Vagina (tissue), 2 donors: ENCODE measurements at regions not wholly inside any gene's neighbourhood (a gene's known extent, or its start where the extent isn't known, plus 50 kb on each side); places are given as distances from the start of the nearest gene placed in this dataset.

Experiments
- DNase-seq, 2 donors: peaks; one replicate each; pipeline ENCODE4 v3.0.0-alpha.2; 2017; ENCODE audit errors: extremely low spot score in 2 of 2
- H3K27ac ChIP-seq: fragments of 200-600 bp; sonication (generic); one replicate; pipeline ENCODE4 v1.5.1; 2019
- H3K27me3 ChIP-seq: fragments of 200-600 bp; sonication (generic); one replicate; pipeline ENCODE4 v1.5.1; 2019
- H3K36me3 ChIP-seq, 2 donors: fragments of 200-600 bp; sonication (generic); one replicate each; pipeline ENCODE4 v1.5.1; 2017 to 2019
- H3K4me1 ChIP-seq: fragments of 200-600 bp; sonication (generic); one replicate; pipeline ENCODE4 v1.5.1; 2019
- H3K4me3 ChIP-seq, 2 donors: fragments of 200-600 bp; sonication (generic); 1 replicate in 1 of 2; 2 replicates in 1 of 2; pipeline ENCODE4 v1.5.1; 2016 to 2019
- H3K9me3 ChIP-seq: fragments of 200-600 bp; sonication (generic); one replicate; pipeline ENCODE4 v1.5.1; 2019
- POLR2A ChIP-seq, 2 donors: fragments of 450-650 bp; IDR thresholded peaks; one replicate each; pipeline ENCODE4 v1.6.1; 2017; ENCODE audit warnings: antibody characterized with exemption in 2 of 2, mild to moderate bottlenecking in 2 of 2, moderate library complexity in 2 of 2
- POLR2AphosphoS5 ChIP-seq, 2 donors: sonication (generic); formaldehyde crosslinking; IDR thresholded peaks; one replicate each; pipeline ENCODE4 v1.9.0; 2017; ENCODE audit warnings: antibody characterized with exemption in 2 of 2, mild to moderate bottlenecking in 2 of 2, low read depth in 1 of 2; ENCODE audit not compliant: insufficient read depth in 1 of 2
- intact Hi-C: fragments of 100-400 bp; cut with DNase I; formaldehyde crosslinking; loops from one replicate; pipeline ENCODE4 v1.15.1; 2023
- TF ChIP-seq, protein P1 (sequence below), 3 experiments: fragments of 450-650 bp in 2 of 3; fragments of 200-600 bp in 1 of 3; sonication (generic) in 1 of 3; IDR thresholded peaks; one replicate each; pipeline ENCODE4 v1.5.1; 2017 to 2019; ENCODE audit warnings: antibody characterized with exemption in 3 of 3, mild to moderate bottlenecking in 2 of 3, moderate library complexity in 2 of 3

DNA sequence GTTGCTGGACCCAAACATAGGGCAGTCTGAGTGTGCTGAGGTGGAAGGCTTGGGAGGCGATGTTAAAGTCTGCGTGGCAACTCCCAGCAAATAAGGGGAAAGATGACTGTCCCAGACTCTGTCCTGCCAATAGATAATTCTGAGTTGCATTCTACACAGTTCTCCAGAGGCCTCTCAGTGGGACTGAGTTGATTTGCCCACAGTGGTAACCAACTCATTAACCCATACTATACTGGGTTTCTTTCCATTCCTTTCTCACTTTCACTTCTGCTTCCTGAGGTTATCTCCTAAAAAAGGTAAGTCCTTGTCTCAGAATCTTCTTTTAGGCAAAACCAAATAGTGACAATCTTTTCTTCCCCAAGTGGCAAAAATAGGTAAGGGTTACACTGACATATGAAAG, 549.9 kb upstream of the DPPA4 start:
- Histone ChIP-seq H3K4me3 (no peak overlapping the region), H3K27me3 (no peaks in the 10 kb centered on the region), H3K27ac (no peak overlapping the region), H3K36me3 (no peaks in the 10 kb centered on the region), H3K4me1 (no peaks in the 10 kb centered on the region), H3K9me3 (no peaks in the 10 kb centered on the region)
- intact Hi-C loops: no loop called here
- DNase-seq: no peak
- TF ChIP-seq POLR2A (IDR thresholded peaks at IDR 0.05) (no peak), POLR2AphosphoS5 (IDR thresholded peaks at IDR 0.05; ENCODE audit: insufficient read depth in 1 of 2, low read depth in 1 of 2) (no peak)
- TF ChIP-seq, protein P1, sequence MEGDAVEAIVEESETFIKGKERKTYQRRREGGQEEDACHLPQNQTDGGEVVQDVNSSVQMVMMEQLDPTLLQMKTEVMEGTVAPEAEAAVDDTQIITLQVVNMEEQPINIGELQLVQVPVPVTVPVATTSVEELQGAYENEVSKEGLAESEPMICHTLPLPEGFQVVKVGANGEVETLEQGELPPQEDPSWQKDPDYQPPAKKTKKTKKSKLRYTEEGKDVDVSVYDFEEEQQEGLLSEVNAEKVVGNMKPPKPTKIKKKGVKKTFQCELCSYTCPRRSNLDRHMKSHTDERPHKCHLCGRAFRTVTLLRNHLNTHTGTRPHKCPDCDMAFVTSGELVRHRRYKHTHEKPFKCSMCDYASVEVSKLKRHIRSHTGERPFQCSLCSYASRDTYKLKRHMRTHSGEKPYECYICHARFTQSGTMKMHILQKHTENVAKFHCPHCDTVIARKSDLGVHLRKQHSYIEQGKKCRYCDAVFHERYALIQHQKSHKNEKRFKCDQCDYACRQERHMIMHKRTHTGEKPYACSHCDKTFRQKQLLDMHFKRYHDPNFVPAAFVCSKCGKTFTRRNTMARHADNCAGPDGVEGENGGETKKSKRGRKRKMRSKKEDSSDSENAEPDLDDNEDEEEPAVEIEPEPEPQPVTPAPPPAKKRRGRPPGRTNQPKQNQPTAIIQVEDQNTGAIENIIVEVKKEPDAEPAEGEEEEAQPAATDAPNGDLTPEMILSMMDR (IDR thresholded peaks at IDR 0.05): no peak

DNA sequence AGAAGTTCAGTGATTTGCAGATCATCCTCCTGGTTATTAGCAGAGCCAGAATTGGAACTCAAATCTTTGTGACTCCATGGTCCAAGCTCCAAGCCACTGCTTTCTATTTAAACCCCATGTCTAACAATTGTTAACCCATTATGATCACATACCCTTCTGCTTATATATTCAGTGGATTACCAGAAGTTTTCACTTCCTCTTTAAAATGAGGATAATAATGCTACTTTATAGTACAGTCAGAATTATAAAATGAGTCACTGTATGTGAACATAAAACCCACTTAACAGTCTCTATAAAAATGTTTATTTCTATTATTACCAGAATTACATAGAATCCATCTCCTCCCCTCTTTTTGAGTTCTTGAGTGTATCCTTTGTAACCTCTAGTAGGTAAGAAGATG, 550.7 kb upstream of the DPPA4 start:
- H3K4me1 ChIP-seq: no peaks in the 10 kb centered on the region
- no peaks in the 10 kb centered on the region for H3K9me3 ChIP-seq
- intact Hi-C loops: no loop called here
- no peak for DNase-seq
- no peaks in the 10 kb centered on the region for H3K27me3 ChIP-seq
- TF ChIP-seq, protein P1 (IDR thresholded peaks at IDR 0.05): no peak
- TF ChIP-seq POLR2AphosphoS5 (IDR thresholded peaks at IDR 0.05; ENCODE audit: insufficient read depth in 1 of 2, low read depth in 1 of 2) (no peak), POLR2A (IDR thresholded peaks at IDR 0.05) (no peak)
- H3K36me3 ChIP-seq: no peaks in the 10 kb centered on the region
- H3K27ac ChIP-seq: no peak overlapping the region
- no peak overlapping the region for H3K4me3 ChIP-seq

DNA sequence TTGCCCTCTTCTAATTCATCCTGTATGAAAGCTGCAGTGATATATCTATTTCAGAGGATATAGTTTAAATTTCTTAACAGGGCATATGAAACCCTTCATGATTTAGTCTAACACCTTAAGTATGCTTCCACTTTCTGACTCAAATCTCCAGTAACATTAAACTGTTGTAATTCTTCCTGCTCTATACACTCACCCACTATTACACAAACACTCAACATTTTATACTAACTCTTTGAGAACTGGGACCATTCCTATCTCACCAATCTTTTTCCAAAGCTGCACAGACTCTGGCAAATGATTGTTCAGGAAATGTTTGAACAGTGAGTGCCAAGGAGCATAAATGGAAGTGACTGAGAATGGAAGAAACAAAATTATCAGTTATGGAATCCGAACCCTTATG, 560.4 kb upstream of the DPPA4 start:
- DNase-seq: no peak
- H3K4me3 ChIP-seq: no peak overlapping the region
- H3K27me3 ChIP-seq: no peaks in the 10 kb centered on the region
- intact Hi-C loops: no loop called here
- no peak overlapping the region for H3K27ac ChIP-seq
- no peaks in the 10 kb centered on the region for H3K4me1 ChIP-seq
- no peaks in the 10 kb centered on the region for H3K9me3 ChIP-seq
- no peaks in the 10 kb centered on the region for H3K36me3 ChIP-seq
- TF ChIP-seq POLR2A (IDR thresholded peaks at IDR 0.05) (no peak), POLR2AphosphoS5 (IDR thresholded peaks at IDR 0.05; ENCODE audit: insufficient read depth in 1 of 2, low read depth in 1 of 2) (no peak)
- TF ChIP-seq, protein P1 (IDR thresholded peaks at IDR 0.05): no peak

DNA sequence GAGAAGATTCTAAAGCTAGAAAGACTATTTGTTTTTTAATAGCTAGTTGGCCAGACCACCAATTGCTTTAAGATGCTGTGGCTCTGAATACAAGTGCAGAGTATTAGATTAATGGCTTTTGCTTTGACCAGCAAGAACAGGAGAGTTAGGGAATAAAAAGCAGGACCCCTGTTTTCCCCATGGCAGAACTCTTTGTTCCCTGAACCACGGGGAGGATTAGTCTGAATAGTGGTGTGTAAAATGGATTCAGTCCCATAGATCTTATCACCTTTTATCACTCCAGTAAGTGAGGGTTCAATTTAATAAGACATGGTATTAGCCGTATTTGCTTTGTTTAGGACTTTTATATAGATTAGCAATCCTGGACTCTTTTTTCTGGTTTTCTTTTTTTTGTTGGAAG, 562.6 kb upstream of the DPPA4 start:
- H3K36me3 ChIP-seq: no peaks in the 10 kb centered on the region
- TF ChIP-seq, protein P1 (IDR thresholded peaks at IDR 0.05): no peak
- TF ChIP-seq POLR2A (IDR thresholded peaks at IDR 0.05) (no peak), POLR2AphosphoS5 (IDR thresholded peaks at IDR 0.05; ENCODE audit: insufficient read depth in 1 of 2, low read depth in 1 of 2) (no peak)
- no peaks in the 10 kb centered on the region for H3K27me3 ChIP-seq
- H3K4me3 ChIP-seq: no peak overlapping the region
- intact Hi-C loops: no loop called here
- no peaks in the 10 kb centered on the region for H3K4me1 ChIP-seq
- H3K9me3 ChIP-seq: no peaks in the 10 kb centered on the region
- no peak for DNase-seq
- H3K27ac ChIP-seq: no peak overlapping the region

DNA sequence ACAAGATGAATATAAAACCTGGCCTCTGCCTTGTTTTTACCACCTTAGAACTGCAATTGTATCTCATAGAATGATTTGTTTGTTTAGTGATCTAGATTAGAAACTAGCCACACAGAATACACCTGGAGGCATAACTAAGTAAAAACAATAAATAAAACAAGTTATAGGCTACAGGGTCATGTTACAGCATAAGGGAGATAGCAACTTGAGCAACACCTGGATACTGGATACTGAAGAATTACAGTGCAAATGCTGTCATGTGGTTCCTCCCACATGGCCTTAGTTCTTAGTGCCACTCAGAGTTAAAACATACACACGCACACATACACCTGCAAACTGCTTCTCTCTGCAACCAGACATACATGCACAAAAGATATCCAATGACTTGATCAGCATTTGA, 563.4 kb upstream of the DPPA4 start:
- Histone ChIP-seq H3K4me1 (no peaks in the 10 kb centered on the region), H3K36me3 (no peaks in the 10 kb centered on the region), H3K9me3 (no peaks in the 10 kb centered on the region), H3K4me3 (no peak overlapping the region), H3K27ac (no peak overlapping the region), H3K27me3 (no peaks in the 10 kb centered on the region)
- intact Hi-C loops: no loop called here
- TF ChIP-seq, protein P1 (IDR thresholded peaks at IDR 0.05): no peak
- TF ChIP-seq POLR2A (IDR thresholded peaks at IDR 0.05) (no peak), POLR2AphosphoS5 (IDR thresholded peaks at IDR 0.05; ENCODE audit: insufficient read depth in 1 of 2, low read depth in 1 of 2) (no peak)
- no peak for DNase-seq
